GM10266 (cell line): ENCODE measurements at regions not wholly inside any gene's neighbourhood (a gene's known extent, or its start where the extent isn't known, plus 50 kb on each side); places are given as distances from the start of the nearest gene placed in this dataset.
"Not testable (repeated sequence)": the region's sequence is repeated elsewhere in the genome, so short reads cannot be mapped to it uniquely, and the experiment has no call there.

ENCODE experiments used
- DNase-seq: peaks from one replicate; pipeline ENCODE4 v3.0.0; 2012; ENCODE audit errors: extremely low spot score
- CTCF ChIP-seq: IDR thresholded peaks from 2 replicates; pipeline ENCODE4 v1.5.1; 2012; ENCODE audit warnings: mild to moderate bottlenecking, low read depth; ENCODE audit not compliant: control insufficient read depth, insufficient read depth; ENCODE audit errors: missing control alignments

- DNase-seq, result no peak
- no peak for TF ChIP-seq CTCF
Measured at GRCh38 chr5:126002222-126002897, 420.8 kb upstream of the GRAMD2B start.

DNA sequence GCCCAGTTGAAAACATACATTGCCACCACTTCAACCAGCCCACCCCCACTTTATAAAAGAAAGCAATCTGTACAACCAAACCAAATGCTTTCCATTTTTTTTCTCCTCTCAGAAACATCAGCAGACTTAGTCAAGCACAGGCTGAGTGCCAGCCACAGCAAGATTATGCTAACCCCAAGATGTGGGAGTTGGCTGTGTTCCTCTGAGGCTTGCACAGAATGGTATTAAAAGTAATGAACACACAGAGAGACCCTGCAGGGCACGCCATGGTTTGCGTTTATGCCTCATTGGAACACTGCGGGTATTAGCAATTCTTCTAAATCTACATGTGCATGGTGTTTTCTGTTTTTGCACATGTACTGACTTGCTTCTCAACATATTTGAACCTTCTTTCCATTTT, 419.9 kb upstream of the GRAMD2B start:
- TF ChIP-seq CTCF, result no peak
- DNase-seq, result no peak

- DNase-seq, result no peak
- TF ChIP-seq CTCF, result no peak
Measured at GRCh38 chr5:126004636-126005035, 418.6 kb upstream of the GRAMD2B start.

- DNase-seq, result no peak
- TF ChIP-seq CTCF, result no peak
Measured at GRCh38 chr5:126007841-126008240, 415.4 kb upstream of the GRAMD2B start.

- no peak for DNase-seq
- TF ChIP-seq CTCF, result no peak
Measured at GRCh38 chr5:126009566-126009965, 413.6 kb upstream of the GRAMD2B start.

DNA sequence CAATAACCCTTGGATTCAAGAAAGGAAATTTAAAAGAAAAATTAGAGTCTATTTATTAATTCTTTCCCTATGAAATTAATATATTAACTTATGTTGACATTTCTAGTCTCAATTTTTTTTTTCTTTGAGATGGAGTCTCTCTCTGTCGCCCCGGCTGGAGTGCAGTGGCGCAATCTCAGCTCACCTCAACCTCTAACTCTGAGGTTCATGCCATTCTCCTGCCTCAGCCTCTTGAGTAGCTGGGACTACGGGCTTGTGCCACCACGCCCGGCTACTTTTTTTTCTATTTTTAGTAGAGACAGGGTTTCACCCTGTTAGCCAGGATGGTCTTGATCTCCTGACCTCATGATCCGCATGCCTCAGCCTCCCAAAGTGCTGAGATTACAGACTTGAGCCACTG, 411.7 kb upstream of the GRAMD2B start:
- not testable (repeated sequence) for DNase-seq

GRCh38 chr5:126014676-126015075, 408.5 kb upstream of the GRAMD2B start:
- TF ChIP-seq CTCF, result no peak
- no peak for DNase-seq

DNA sequence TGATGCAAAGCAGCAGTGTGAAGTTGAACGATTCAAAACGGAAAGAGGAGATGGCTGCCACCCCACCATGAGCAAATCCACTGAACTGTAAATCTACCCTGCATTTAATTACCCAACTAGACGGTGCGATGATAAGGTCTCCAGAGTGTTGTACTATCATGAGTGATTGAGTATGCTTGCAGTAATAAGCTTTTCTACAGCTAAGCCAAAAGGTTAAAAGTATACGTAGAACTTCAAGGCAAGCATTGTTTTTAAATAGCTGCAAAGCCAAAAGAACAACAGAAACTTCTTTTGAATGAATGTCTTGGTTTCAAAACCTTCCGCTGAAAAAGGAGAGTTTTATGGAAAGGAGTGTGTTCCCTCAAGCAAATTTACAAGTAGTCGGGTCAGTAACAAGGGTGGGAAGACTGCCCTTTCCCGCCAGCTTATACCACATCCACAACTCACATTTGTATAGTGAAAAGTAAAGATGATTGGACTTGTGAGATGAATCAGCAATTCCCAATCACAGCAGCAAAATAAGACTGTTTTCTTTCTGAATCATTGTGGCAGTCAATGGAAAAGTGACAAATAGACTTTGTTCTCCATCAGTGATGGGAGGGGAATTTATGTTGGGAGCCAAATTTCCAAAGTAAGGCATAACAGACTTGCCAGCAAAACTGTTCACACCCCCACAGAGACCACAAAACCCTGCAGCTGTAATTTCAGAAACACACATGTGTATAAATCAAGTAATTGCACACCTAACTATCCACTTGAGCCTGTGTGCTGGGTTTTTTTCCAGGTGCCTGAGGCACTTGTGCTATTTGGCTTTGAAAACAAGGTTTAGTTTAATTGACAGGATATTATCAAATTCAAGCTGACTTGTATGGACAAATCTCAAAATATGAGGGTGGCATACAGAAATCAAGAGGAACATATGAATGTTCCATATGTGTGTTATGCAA, 407.7 kb upstream of the GRAMD2B start:
- no peak for TF ChIP-seq CTCF
- DNase-seq, result no peak
